GM12891 (cell line): ENCODE measurements at regions not wholly inside any gene's neighbourhood (a gene's known extent, or its start where the extent isn't known, plus 50 kb on each side); places are given as distances from the start of the nearest gene placed in this dataset.

Experiments
- PAX5 ChIP-seq: IDR thresholded peaks from 2 replicates; pipeline ENCODE4 v1.6.1; 2011; ENCODE audit warnings: low read length, moderate library complexity, mild to moderate bottlenecking; ENCODE audit not compliant: insufficient read depth, severe bottlenecking
- POLR2A ChIP-seq: IDR thresholded peaks from 2 replicates; pipeline ENCODE4 v1.6.1; 2011; ENCODE audit warnings: low read depth, low read length, control low read depth
- POLR2AphosphoS5 ChIP-seq: IDR thresholded peaks from 2 replicates; pipeline ENCODE4 v1.6.1; 2011; ENCODE audit warnings: low read depth, low read length, control low read depth
- POU2F2 ChIP-seq: IDR thresholded peaks from 2 replicates; pipeline ENCODE4 v1.6.1; 2011; ENCODE audit warnings: low read depth, mild to moderate bottlenecking, control low read depth, low read length, moderate library complexity

- no peak for TF ChIP-seq POLR2A
- no peak for TF ChIP-seq POLR2AphosphoS5
- no peak for TF ChIP-seq PAX5
- TF ChIP-seq POU2F2: no peak
These were observed 385.2 kb downstream of the BCL11A start for GRCh38 chr2:60168247-60168646.
